H1 (cell line): ENCODE measurements at regions not wholly inside any gene's neighbourhood (a gene's known extent, or its start where the extent isn't known, plus 50 kb on each side); places are given as distances from the start of the nearest gene placed in this dataset.

Experiments used
- CBX5 ChIP-seq: fragments of 300-800, 300-1000 bp; sonication (generic); IDR thresholded peaks from 2 replicates; pipeline ENCODE4 v1.7.1; 2016; ENCODE audit warnings: antibody characterized with exemption, low read length, low read depth
- EZH2 ChIP-seq: fragments of 200-600 bp; sonication (generic); IDR thresholded peaks from 2 replicates; pipeline ENCODE4 v1.7.1; 2012; ENCODE audit warnings: low read depth, mild to moderate bottlenecking, moderate library complexity, low read length, inconsistent platforms; ENCODE audit not compliant: severe bottlenecking
- KDM4A ChIP-seq: IDR thresholded peaks from one replicate; pipeline ENCODE4 v1.7.1; 2012; ENCODE audit warnings: low read depth, mild to moderate bottlenecking, moderate library complexity, low read length, inconsistent platforms; ENCODE audit not compliant: severe bottlenecking
- RFX5 ChIP-seq: IDR thresholded peaks from 2 replicates; pipeline ENCODE4 v1.6.1; 2011; ENCODE audit warnings: low read depth, low read length, improper control_type of control experiment, borderline replicate concordance
- RNF2 ChIP-seq: fragments of 200-900, 300-1000 bp; sonication (generic); IDR thresholded peaks from 2 replicates; pipeline ENCODE4 v1.7.1; 2016; ENCODE audit warnings: borderline replicate concordance, low read depth, mild to moderate bottlenecking, antibody characterized with exemption, low read length; ENCODE audit not compliant: poor library complexity, severe bottlenecking; ENCODE audit errors: missing control alignments
- SAP30 ChIP-seq: fragments of 300-600 bp; sonication (generic); IDR thresholded peaks from 2 replicates; pipeline ENCODE4 v1.7.1; 2012; ENCODE audit warnings: low read length, moderate library complexity, mild to moderate bottlenecking, inconsistent platforms; ENCODE audit not compliant: insufficient read depth, insufficient replicate concordance
- SIN3A ChIP-seq, 2 experiments: IDR thresholded peaks in 1 of 2; conservative IDR thresholded peaks in 1 of 2; 2 replicates each; pipeline ENCODE4 v1.6.1; 2011 to 2012; ENCODE audit warnings: low read length in 2 of 2, improper control_type of control experiment in 1 of 2, low read depth in 1 of 2, mild to moderate bottlenecking in 1 of 2
- TF ChIP-seq, protein P1 (sequence below): fragments of 300-600 bp; sonication (generic); IDR thresholded peaks from 2 replicates; pipeline ENCODE4 v1.7.1; 2012; ENCODE audit warnings: low read length, moderate library complexity, mild to moderate bottlenecking, inconsistent platforms; ENCODE audit not compliant: insufficient replicate concordance
- TF ChIP-seq, protein P2 (sequence below): IDR thresholded peaks from 2 replicates; pipeline ENCODE4 v1.6.1; 2012; ENCODE audit warnings: low read length, inconsistent platforms

DNA sequence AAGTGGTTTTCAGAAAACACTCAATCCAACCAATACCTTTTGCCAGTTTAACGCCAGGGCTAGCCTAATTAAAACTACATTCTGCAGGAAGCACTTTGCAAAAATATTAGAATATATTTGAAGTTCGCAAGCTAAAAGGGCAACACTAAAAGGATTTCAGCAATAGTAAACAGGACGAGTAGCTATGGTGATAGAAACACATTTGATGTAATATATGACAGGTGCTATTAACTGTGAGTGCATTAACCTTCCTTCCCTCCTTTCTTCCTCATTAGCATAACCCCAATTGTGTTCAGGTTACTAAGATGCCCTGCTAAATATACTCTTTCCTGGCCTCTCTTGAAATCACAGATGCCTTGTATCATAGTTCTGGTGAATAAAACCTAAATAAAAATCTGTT, 85.6 kb upstream of the TMCC3 start (continued):
- TF ChIP-seq, protein P1, sequence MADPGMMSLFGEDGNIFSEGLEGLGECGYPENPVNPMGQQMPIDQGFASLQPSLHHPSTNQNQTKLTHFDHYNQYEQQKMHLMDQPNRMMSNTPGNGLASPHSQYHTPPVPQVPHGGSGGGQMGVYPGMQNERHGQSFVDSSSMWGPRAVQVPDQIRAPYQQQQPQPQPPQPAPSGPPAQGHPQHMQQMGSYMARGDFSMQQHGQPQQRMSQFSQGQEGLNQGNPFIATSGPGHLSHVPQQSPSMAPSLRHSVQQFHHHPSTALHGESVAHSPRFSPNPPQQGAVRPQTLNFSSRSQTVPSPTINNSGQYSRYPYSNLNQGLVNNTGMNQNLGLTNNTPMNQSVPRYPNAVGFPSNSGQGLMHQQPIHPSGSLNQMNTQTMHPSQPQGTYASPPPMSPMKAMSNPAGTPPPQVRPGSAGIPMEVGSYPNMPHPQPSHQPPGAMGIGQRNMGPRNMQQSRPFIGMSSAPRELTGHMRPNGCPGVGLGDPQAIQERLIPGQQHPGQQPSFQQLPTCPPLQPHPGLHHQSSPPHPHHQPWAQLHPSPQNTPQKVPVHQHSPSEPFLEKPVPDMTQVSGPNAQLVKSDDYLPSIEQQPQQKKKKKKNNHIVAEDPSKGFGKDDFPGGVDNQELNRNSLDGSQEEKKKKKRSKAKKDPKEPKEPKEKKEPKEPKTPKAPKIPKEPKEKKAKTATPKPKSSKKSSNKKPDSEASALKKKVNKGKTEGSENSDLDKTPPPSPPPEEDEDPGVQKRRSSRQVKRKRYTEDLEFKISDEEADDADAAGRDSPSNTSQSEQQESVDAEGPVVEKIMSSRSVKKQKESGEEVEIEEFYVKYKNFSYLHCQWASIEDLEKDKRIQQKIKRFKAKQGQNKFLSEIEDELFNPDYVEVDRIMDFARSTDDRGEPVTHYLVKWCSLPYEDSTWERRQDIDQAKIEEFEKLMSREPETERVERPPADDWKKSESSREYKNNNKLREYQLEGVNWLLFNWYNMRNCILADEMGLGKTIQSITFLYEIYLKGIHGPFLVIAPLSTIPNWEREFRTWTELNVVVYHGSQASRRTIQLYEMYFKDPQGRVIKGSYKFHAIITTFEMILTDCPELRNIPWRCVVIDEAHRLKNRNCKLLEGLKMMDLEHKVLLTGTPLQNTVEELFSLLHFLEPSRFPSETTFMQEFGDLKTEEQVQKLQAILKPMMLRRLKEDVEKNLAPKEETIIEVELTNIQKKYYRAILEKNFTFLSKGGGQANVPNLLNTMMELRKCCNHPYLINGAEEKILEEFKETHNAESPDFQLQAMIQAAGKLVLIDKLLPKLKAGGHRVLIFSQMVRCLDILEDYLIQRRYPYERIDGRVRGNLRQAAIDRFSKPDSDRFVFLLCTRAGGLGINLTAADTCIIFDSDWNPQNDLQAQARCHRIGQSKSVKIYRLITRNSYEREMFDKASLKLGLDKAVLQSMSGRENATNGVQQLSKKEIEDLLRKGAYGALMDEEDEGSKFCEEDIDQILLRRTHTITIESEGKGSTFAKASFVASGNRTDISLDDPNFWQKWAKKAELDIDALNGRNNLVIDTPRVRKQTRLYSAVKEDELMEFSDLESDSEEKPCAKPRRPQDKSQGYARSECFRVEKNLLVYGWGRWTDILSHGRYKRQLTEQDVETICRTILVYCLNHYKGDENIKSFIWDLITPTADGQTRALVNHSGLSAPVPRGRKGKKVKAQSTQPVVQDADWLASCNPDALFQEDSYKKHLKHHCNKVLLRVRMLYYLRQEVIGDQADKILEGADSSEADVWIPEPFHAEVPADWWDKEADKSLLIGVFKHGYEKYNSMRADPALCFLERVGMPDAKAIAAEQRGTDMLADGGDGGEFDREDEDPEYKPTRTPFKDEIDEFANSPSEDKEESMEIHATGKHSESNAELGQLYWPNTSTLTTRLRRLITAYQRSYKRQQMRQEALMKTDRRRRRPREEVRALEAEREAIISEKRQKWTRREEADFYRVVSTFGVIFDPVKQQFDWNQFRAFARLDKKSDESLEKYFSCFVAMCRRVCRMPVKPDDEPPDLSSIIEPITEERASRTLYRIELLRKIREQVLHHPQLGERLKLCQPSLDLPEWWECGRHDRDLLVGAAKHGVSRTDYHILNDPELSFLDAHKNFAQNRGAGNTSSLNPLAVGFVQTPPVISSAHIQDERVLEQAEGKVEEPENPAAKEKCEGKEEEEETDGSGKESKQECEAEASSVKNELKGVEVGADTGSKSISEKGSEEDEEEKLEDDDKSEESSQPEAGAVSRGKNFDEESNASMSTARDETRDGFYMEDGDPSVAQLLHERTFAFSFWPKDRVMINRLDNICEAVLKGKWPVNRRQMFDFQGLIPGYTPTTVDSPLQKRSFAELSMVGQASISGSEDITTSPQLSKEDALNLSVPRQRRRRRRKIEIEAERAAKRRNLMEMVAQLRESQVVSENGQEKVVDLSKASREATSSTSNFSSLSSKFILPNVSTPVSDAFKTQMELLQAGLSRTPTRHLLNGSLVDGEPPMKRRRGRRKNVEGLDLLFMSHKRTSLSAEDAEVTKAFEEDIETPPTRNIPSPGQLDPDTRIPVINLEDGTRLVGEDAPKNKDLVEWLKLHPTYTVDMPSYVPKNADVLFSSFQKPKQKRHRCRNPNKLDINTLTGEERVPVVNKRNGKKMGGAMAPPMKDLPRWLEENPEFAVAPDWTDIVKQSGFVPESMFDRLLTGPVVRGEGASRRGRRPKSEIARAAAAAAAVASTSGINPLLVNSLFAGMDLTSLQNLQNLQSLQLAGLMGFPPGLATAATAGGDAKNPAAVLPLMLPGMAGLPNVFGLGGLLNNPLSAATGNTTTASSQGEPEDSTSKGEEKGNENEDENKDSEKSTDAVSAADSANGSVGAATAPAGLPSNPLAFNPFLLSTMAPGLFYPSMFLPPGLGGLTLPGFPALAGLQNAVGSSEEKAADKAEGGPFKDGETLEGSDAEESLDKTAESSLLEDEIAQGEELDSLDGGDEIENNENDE = no peak
- TF ChIP-seq RFX5 (no peak), SIN3A (conservative IDR thresholded peaks at IDR 0.05 in 1 of 2, IDR thresholded peaks at IDR 0.05 in 1 of 2; ENCODE audit: low read depth in 1 of 2, low read length in 2 of 2) (no peak), RNF2 (no peak), CBX5 (no peak), SAP30 (no peak), EZH2 (no peak), KDM4A (no peak)
- TF ChIP-seq, protein P2, sequence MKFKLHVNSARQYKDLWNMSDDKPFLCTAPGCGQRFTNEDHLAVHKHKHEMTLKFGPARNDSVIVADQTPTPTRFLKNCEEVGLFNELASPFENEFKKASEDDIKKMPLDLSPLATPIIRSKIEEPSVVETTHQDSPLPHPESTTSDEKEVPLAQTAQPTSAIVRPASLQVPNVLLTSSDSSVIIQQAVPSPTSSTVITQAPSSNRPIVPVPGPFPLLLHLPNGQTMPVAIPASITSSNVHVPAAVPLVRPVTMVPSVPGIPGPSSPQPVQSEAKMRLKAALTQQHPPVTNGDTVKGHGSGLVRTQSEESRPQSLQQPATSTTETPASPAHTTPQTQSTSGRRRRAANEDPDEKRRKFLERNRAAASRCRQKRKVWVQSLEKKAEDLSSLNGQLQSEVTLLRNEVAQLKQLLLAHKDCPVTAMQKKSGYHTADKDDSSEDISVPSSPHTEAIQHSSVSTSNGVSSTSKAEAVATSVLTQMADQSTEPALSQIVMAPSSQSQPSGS = no peak
